DMS53 (cell line): ENCODE measurements at regions not wholly inside any gene's neighbourhood (a gene's known extent, or its start where the extent isn't known, plus 50 kb on each side); places are given as distances from the start of the nearest gene placed in this dataset.

Experiments
- DNase-seq: peaks from one replicate; lab custom pipeline; 2025; lab: John Stamatoyannopoulos, UW

GRCh38 chr17:13989138-13989537 lies 80.2 kb upstream of the COX10 start:
- DNase-seq: no peak

- no peak for DNase-seq
Observed at GRCh38 chr17:13993106-13993505, 76.2 kb upstream of the COX10 start.

- DNase-seq: no peak
Observed at GRCh38 chr17:13994050-13994449, 75.3 kb upstream of the COX10 start.

DNA sequence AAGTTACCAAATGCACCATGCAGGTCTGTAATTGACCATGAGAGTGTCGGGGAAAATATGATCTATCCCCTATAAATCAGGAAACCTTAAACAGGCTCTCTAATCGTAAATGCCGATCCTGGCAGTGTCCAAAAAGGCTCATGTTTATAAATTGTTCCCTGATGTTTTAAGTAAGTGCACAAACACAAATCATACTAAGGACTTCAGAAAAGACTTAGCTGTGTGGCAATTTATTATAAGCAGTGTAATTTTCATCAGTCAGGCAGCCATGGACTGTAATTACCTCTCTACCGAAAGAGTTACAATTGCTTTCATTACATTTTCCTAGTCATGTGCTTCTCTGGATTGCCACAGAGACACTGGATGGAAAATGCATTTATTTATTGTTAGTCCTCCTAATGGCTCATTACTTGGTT lies 73.4 kb upstream of the COX10 start:
- no peak for DNase-seq

- DNase-seq: no peak
Observed at GRCh38 chr17:13996276-13996675, 73.0 kb upstream of the COX10 start.

- no peak for DNase-seq
Observed at GRCh38 chr17:13996748-13997147, 72.6 kb upstream of the COX10 start.

GRCh38 chr17:14004927-14005620 lies 64.2 kb upstream of the COX10 start:
- no peak for DNase-seq

DNA sequence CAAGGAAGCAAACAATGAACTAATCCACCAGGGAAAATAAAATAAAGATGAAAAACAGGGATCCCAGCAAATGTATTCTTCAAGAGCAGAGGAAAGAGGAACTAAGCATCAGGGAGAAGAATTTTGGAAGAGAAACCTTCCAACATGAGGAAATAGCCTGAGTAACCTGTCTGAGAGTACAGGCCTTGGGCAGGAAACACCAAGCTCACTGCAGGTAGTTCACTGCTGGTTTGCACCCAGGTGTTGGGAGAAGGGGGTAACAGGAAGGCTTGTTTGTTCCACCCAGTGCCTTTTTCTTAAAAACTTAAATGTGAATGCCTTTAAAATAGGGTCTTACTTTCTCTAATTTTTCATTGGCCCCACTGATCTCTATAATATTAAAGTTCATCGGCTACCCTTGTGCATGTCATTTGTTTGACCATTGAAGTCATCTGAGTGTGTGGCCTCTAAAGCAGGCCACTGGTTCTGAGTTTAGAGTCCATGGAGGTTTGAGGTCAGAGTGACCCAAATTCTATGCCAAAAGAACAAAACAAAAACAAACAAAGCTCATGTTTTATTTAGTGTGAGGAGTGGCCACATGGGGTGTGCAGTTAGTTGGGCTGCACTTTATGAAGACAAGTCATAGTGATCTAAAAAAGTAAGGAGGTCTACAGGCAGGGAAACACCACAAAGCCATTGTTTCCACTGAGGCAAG lies 62.9 kb upstream of the COX10 start:
- DNase-seq: no peak

GRCh38 chr17:14007951-14008350 lies 61.4 kb upstream of the COX10 start:
- DNase-seq: no peak

DNA sequence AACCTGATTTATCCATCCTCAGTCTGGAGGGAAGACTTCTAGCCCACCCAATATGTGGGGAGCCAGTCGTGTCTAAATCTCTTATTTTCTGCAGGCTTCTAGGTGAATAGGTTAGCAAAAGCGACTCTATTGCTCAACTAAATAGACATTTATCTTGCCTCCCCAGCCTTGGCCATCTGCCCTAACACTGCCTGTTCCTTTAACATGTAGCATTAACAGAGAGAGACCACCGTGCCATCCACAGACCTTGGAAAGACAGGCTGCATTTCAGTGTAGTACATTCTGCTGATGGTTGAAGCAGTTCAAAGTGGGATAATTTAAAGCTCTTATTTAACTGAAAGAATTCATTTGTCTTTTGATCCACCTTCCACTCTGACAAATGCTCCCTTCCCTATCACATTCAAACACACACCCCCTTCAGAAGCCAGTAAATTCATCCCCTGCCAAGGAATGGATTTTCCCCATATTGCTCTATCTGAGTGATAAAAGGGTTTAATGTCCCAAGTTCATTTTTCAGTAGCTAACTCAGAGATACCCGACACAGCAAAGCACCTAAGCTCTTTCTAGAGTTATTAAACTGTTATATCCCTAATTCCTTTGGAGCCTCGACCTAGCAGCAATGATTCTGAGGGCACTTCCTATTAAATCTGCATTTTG lies 58.1 kb upstream of the COX10 start:
- DNase-seq: no peak

DNA sequence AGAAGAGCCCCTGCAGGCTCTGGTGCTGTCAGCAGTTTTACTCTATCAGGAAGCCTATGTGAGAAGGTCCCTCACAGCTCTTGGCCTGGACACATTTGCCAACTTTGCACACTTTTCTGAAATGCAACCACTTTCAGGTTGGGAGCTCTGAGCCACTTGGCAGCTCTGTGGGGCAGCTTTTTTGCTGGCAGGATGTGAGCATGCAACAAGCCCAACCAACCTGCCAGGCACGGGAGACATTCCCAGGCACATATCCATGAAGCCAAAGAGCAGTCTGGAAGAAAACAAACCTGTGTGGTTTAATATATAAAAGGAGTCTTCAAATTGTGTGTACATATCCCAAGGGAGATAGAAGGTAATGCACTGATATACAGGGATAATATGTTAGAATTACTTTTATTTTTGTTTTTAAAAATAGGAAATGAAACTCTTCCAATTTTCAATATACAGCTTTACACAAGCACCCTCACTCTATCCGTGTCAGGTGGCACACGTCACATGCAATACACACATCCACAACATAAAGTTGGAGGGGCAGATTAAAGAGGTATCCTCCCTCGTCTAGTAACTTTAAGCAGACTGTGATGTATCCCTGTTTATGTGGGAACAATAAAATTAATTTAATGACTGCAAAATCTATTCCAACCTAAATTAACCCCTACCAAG lies 57.4 kb upstream of the COX10 start:
- DNase-seq: no peak

GRCh38 chr17:14014657-14015056 lies 54.6 kb upstream of the COX10 start:
- DNase-seq: no peak

DNA sequence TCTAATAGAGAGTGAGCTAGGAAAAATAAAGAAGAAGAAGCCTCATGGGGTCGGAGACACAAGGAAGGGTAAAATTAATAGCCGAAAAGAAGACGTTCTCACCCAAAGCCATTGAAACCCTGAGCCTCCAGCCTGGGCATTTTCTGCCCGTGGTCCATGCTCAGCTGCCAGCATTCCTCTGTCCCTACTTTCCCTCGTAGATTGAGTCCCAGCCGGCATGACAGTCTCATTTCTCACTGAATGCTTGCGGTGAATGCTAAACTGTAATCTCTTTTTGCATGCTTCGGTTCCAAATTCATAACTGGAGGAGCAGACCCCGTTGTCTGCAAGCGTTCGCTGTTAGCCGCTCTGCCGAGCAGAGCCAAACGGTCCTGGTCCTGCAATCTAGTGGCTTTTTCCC lies 54.0 kb upstream of the COX10 start:
- no peak for DNase-seq

- DNase-seq: no peak
Observed at GRCh38 chr17:14016858-14017257, 52.4 kb upstream of the COX10 start.

GRCh38 chr17:14019186-14019956 lies 49.9 kb upstream of the COX10 start:
- DNase-seq: no peak
